HG03520 (cell line): ENCODE measurements at regions not wholly inside any gene's neighbourhood (a gene's known extent, or its start where the extent isn't known, plus 50 kb on each side); places are given as distances from the start of the nearest gene placed in this dataset.
"Not testable (repeated sequence)": the region's sequence is repeated elsewhere in the genome, so short reads cannot be mapped to it uniquely, and the experiment has no call there.

ENCODE experiments used
- ATAC-seq: cut with Tn5 transposase; IDR thresholded peaks from one replicate; pipeline ENCODE4 v1.9.1; 2021; ENCODE audit warnings: mild to moderate bottlenecking, moderate library complexity; ENCODE audit not compliant: unreplicated experiment

- ATAC-seq = no peak
Observed at GRCh38 chrX:114097427-114097826, 486.5 kb upstream of the HTR2C start.

GRCh38 chrX:114095789-114096188, 488.1 kb upstream of the HTR2C start:
- ATAC-seq = no peak

- ATAC-seq = no peak
Observed at GRCh38 chrX:114087543-114087942, 496.3 kb upstream of the HTR2C start.

GRCh38 chrX:114077773-114078172, 506.1 kb upstream of the HTR2C start:
- no peak for ATAC-seq

- no peak for ATAC-seq
Observed at GRCh38 chrX:114075073-114075673, 508.7 kb upstream of the HTR2C start.

- ATAC-seq = no peak
Observed at GRCh38 chrX:114073926-114074325, 510.0 kb upstream of the HTR2C start.

- no peak for ATAC-seq
Observed at GRCh38 chrX:114071412-114071811, 512.5 kb upstream of the HTR2C start.

GRCh38 chrX:114065577-114066223, 518.2 kb upstream of the HTR2C start:
- ATAC-seq = no peak

GRCh38 chrX:114061226-114061625, 522.7 kb upstream of the HTR2C start:
- no peak for ATAC-seq

GRCh38 chrX:114058988-114059418, 524.9 kb upstream of the HTR2C start:
- no peak for ATAC-seq

GRCh38 chrX:114057422-114057821, 526.5 kb upstream of the HTR2C start:
- not testable (repeated sequence) for ATAC-seq

GRCh38 chrX:114051667-114052315, 532.1 kb upstream of the HTR2C start:
- ATAC-seq = no peak

GRCh38 chrX:114050075-114050796, 533.6 kb upstream of the HTR2C start:
- ATAC-seq = no peak

- no peak for ATAC-seq
Observed at GRCh38 chrX:114049063-114049462, 534.8 kb upstream of the HTR2C start.

- no peak for ATAC-seq
Observed at GRCh38 chrX:114047558-114047957, 536.3 kb upstream of the HTR2C start.

GRCh38 chrX:114046695-114047279, 537.1 kb upstream of the HTR2C start:
- no peak for ATAC-seq

GRCh38 chrX:114041470-114041869, 542.4 kb upstream of the HTR2C start:
- not testable (repeated sequence) for ATAC-seq

GRCh38 chrX:114040661-114041269, 543.1 kb upstream of the HTR2C start:
- not testable (repeated sequence) for ATAC-seq

GRCh38 chrX:114040111-114040510, 543.8 kb upstream of the HTR2C start:
- ATAC-seq = not testable (repeated sequence)

- ATAC-seq = no peak
Observed at GRCh38 chrX:114038358-114038757, 545.5 kb upstream of the HTR2C start.

- no peak for ATAC-seq
Observed at GRCh38 chrX:114037515-114037914, 546.4 kb upstream of the HTR2C start.
